ENCODE measurements at regions not wholly inside any gene's neighbourhood (a gene's known extent, or its start where the extent isn't known, plus 50 kb on each side); places are given as distances from the start of the nearest gene placed in this dataset.
"Not testable (repeated sequence)": the region's sequence is repeated elsewhere in the genome, so short reads cannot be mapped to it uniquely, and the experiment has no call there.

DNA sequence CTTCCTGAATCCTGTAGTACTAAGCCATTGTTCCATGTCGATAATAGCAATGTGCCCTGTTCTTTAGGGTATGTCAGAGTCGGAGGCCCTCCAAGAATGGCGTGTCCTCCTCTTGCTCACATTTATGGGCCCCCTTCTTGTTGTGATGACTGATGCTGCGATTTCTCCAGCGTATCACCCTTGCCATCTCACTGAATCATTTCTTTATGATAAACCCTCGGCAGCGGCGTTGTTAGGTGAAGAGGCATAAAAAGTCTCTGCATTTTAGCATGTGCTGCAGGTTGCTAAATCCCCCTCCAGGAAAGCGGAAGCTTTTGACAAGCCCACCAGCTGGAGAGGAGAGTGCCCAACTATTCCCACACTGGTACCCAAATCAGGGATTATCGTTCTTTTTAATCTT is 1045.3 kb downstream of the BRD1 start:
- DNase-seq = no peak

DNA sequence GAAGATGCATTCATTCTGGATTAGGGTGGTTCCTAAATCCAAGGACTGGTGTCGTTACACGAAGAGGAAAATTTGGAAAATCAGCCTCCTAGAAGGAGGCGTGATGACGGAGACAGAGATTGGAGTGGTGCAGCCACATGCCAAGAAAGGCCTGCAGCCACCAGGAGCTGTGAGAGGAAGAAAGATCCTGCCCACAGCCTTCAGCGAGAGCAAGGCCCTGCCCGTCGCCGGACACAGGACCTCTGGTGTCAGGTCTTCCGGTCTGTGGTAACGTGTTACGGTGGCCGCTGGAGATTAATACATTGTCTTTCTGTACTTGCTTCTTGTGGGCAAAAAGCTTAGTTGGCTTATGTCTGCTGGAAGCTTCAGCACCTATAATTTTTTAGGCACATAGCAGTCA is 1045.8 kb downstream of the BRD1 start:
- no peak for DNase-seq

DNA sequence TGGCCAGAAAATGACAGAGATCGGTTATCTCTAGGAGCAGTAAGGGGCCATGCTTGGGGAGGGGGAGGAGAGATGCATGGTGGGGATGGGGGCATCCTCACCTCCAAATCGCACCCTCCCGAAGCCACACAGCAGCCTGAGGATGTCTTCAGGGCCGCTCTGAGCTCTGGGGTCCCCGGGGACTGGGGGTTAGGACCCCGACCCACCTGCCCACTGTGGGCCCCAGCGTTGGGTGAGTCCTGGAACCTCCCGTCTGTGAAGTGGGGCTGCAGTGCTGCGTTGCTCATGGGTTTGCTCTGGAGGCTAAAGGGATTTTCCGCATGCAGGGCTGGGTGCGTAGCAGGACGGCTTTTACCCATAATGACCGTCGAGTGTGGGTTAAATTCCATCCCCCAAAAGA is 1046.3 kb downstream of the BRD1 start:
- no peak for DNase-seq

DNA sequence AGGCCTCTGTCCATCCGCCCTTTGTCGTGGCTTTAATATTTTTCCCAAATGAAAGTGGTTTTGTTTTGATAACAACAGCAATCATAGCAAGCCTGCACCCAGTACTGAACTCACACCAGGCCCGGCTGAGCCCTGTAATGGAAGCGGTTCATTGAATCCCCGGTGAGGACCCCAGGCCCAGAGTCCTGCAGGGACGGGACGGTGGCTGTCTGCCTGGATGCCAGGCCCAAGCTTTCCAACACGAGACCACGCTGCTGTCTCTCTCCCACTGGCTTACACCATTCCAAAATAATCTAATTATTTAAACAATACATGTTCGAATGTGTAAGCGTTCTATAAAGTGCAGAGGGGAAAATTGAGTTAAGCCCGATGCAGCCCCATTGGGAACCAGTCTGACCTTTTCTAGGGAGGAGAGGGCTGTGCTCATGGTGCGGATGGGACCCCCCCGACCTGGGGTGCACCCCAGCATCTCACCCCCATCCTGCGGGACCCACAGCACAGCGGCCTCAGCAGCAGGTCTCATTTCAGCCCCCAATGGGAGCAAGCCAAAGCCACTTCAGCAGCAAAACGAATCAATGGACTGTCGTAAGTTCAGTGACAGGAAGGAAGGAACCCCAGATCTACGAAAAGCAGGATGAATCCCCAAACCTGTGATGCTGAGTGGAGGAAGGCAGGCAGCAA is 1046.9 kb downstream of the BRD1 start:
- no peak for DNase-seq

DNA sequence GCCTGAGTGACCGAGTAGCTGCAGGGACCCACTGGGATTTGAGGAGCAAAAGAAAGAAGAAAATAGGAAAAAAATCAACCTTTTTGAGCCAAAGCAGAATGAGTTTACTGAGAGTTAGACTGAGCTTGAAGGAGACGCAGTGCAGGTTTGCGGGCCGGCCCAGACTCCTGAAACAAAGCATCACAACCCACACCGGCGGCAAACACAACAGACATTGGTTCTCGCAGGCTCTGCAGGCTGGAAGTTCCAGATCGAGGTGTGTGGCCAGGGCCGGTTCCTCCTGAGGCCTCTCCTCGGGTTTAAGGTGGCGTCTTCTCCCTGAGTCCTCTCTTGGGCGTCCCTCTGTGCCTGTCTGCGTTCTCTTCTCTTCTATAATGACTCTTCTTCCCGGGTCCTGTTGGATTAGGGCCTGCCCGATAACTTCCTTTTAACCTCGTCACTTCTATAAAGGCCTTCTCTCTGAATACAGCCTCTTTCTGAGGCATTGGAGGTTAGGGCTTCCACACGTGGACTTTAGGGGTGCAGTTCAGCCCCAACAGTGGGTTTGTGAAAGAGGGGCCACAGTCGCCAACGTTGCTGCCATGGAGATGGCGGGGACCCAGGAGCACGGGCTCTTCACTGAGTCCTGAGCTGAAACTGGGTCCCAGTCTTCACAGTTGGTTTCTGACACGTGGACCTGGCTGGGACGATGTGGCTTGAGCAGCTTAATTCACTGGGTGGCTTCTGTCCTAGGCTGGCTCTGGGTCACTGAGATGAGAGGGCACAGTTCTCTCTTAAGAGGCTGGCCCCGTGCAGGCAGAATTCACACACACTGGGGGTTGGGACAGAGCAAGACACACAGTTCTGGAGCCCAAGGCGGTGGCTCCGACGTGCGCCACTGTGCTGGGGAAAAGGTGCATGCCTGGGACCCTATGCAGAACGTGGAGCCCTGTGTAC is 1047.7 kb downstream of the BRD1 start:
- no peak for DNase-seq

DNA sequence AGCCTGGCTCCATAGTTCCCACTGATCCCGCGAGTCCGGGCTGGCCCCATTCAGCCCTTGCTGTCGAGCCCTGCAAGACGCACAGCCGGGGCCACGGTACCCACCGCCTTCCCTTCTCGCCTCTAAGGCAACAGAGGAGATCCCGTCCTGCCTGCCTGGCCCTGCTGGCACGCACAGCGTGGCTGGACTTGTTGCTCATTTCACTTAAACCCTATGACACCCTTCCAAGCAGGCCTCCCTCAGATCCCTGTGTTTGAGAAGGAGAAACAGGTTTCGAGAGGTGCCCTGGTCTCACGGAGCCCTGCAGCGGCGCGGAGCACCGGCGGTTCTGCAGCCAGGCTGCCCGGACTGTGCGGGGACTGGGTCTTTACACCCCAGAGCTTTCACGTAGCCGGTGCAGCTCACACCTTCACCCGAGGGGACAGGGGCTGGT is 1048.4 kb downstream of the BRD1 start:
- DNase-seq = no peak

DNA sequence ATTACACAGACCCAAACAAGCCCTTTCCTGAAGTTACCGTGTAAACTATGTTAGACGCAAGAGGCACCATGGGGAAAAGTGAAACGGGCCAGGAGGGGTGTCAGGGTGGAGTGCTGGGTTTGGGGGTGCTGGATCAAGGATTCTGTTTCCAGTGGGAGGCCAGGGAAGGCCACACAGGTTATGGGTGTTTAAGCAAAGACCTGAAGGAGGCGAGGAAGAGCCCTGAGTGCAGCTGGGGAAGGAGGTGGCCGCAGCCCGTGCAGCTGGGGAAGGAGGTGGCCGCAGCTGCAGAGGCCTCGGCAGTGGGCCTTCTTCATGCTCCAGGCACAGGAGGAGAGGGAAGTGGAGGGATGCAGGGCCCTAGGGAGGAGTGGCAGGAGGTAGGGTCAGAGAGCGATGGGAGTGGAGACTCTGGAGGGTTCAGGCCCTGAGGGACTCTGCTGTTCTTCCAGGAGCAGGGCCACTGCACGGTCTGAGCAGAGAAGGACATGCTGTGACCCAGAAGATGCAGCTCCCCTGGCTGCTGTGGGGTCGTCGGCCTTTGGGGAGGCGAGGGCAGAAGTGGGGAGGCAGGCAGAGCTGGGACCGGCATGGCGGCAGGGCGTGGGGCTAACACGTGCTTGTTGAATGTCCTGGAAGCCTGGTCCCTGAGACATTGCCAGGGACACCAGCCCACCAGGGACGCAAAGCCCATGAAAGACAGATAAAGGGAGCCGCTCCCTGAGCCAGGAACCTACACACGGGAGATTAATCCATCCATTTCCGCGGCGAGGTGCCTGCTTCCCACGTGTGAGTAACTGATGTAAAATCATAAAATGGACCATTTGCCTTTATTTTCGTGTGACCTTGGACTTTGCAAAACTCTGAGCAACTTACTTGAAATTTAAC is 1049.1 kb downstream of the BRD1 start:
- no peak for DNase-seq

DNA sequence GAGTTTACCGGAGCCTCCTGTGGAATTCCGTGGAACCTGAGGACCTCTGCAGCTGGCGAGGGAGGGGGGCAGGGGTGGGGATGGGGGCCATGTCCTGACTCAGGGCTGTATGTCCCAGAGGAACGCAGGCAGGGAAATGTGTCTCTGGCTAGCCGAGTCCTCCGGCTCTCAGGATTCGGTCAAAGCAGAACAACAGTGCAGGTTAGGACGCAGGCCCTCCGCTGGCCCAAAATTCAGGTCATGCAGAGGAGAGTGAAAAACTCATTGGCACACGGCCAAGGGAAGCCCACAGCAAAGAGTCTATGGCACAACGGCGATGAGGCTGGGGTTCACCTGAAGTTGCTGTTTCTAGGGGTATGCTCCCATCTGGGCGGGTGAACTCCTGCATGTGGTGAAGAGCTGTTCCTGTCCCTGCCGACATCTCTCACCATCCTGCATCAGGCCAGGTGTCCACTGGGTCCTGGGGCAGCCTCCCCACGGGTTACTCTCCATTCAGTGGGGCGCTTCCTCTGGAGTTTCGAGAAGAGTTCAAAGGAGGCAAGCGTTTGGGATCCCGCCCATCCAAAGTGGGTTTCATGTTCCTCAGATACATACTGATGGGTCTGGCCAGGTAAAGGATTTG is 1055.3 kb downstream of the BRD1 start:
- no peak for DNase-seq

DNA sequence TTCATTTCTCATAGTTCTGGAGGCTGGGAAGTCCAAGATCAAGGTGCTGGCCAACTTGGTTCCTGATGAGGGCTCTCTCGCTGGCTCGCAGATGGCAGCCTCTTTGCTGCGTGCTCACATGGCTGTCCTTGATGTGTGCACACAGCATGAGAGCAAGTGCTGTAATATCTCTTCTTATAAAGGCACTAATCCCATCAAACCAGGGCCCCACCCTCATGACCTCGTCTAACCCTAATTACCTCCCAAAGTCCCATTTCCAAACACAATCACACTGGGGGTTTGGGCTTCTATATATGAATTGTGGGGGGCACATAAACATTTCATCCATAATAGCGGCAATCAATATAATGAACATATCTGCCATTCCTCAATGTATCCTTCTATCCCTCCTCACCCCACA is 1062.1 kb downstream of the BRD1 start:
- no peak for DNase-seq

DNA sequence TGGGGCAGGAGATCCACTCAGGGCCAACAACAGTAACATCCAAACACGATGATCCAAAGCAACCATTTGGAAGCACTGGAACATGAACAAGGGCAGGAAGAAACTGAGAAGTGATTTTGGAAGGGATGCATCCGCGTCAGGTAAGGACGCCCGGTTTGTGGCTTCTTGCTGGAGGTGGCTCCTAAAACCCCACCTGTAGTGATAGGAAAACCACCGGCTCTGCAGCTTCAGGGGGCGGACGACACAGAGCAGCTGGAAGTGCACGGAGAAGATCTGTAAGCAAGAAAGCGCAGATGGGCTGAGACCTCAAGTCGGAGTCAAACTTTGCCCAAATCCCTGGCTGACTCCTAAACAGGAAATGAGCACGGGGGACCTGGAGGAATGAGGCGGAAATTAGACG is 1066.1 kb downstream of the BRD1 start:
- DNase-seq = no peak

DNA sequence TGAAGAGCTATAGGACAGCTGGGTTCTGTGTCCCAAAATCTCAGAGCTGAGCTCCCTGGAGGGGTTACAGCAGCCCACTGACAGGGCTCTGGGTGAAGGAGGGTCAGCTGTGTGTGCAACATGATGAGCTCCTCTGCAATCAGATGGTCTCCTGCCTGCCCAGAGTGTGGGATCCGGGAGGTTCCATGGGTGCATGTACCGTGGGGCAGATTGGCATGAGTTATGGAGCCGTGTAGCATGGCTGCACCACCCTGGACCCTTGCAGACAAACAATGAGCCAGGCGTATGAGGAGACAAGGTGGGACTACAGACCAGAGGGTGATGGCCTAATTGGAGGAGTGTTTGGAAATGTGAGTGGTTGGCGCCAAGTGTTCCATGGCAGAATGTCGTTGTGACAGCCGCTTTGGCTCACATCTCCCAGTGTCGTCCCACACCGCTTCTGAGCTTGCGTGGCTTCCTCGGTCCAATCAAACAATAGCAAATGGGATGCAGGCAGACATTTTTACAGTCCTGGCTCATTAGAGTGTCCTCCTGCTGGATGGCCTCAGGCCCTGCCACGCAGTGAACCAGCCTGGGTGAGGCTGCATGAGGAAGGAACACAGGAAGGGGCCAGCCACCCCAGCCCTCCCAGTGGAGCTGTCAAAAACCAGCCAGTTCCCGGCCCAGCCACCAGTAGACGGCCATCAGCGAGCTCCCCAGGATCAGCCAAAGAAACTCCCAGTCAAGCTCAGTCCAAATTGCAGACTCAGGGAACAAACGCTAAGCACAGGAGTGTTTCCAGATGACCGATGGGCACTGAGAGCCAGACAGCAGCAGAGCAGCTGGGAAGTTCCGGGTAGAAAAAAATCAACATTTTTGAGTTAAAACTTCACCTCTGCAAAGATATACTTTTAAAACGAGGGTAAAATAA is 1066.9 kb downstream of the BRD1 start:
- DNase-seq = no peak

DNA sequence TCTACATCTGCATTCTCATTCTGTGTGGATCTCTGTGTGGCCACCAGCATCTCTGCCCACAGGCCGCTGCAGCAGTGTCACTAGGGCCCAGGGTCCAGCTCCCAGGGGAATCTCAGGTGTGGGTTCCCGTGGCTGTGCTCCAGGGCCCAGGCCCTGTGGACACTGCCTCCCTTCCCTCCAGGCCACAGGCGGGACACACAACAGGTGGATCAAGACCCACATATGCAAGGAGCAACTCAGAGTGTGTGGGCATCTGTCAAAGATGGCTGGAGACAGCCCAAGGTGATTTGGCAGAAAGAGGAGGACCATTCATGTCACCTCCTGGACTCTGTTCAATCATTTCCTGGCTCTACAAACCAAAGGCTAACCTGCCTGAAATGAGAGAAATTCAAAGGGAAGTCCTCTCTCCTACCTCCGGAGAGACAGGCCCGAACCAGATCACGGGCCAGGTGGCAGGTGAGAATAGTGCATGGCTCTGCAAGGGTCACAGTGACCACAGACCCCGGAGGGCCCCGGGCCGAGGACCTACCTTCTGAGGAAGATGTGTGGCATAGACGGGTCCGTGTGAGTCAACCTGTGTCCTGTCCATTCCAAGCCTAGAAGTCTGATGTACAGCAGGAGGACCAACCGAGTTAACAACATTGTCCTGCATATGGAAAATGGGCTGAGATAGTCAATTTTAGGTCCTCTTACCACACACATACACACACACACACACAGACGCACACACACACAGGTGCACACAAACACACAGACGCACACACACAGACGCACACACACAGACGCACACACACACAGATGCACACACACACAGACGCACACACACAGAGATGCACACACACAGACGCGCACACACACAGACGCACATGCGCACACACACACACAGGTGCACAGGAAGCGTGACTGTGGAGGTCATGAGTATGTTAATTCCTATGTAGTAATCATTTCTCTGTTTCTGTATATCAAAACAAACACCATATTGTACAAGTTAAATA is 1068.5 kb downstream of the BRD1 start:
- DNase-seq = no peak

DNA sequence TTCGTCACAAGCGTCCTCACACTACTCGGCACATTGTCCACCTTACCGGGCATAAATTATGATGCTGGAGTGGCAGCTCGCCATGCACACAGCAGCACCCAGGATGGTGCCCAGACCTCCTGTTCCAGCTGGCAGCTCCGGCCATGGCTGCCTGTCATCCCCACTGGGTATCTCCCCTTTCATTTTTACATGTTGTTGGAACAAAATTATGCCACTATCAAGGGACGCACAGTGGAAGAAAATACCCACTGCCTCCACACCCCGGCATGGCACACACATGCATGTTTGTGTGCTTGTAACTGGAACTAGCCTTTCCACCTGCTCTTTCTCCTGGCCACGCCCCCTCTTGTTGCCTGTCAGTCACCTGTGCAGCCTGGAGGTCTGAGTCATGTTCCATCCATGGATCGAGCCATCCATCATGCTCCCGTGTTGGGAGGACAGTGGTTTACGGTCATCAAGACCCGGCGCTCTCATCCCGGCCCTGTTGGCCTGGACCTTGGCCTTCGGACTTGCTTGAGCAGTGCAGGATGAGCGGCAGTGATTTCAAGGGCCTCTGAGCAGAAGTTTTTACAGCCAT is 1069.6 kb downstream of the BRD1 start:
- no peak for DNase-seq

DNA sequence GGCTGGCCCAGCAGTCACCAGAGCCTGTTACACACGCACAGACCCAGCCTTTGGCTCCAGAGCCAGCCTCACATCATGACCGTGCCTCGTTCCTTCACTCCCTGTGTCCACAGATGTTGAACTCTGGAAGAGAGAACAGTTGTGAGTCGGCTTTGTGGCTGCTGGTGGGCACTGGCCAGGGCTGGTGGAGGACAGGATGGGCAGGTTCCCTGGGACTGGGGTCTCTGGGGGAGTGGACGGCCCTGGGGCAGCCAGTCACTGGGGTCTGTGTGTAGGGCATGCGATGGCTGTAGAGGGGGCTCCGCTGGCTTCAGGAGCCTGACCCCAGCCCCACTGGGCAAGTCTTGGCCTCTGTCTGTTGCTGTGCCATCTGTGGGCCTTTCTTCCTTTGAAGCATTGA is 1070.1 kb downstream of the BRD1 start:
- no peak for DNase-seq

DNA sequence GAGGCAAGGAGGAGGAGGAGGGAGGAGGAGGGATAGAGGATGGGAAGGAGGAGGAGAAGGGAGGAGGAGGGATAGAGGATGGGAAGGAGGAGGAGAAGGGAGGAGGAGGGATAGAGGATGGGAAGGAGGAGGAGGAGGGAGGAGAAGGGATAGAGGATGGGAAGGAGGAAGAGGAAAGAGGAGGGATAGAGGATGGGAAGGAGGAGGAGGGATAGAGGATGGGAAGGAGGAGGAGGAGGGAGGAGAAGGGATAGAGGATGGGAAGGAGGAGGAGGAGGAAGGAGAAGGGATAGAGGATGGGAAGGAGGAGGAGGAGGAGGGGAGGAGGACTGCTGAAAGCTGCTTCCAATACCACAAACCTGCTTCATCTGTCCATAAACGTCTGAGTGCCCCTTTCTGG is 1070.5 kb downstream of the BRD1 start:
- not testable (repeated sequence) for DNase-seq

DNA sequence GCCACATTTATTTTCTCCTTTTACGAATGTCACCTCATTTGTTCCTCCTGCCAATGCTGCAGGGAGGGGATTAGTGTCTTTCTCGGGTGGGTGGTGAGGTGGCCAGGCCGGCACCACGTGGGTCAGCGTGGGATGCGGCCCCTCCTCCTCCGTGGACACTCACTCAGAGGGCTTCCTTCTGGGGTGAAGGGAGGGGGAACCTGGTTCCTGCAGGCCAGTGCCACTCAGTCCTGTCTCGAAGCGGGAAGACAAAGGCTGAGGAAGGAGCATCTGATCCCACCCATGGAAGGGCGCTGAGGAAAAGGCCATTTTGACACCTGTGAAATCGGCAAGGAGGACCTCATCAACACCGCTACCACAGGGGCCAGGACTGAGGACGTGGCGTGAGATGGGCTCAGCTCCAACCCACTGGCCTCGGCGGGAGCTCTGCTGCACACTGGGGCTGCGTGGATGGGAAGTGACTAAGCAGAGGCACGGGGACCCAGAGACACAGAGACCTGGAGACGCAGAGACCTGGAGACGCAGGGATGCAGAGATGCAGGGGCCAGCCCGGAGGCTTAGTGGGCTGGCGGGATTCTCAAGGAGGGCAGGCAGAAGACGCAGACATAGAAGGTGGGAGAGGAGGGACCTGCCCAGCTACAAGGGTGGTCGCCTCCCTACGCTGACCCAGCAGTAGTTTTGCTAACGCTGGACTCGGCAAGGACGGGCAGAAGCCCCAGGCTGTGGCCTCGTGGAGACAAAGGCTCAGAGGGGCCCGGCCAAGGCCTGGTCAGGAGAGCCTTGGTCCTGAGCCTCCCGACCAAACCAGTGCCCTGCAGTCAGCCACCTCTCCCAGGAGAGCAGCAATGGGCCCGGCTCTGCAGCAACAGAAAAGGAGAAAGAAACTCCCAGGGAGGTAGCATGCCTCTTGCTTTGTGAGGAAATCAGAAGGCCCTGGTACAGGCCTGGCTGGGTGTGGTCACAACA is 1071.2 kb downstream of the BRD1 start:
- no peak for DNase-seq

DNA sequence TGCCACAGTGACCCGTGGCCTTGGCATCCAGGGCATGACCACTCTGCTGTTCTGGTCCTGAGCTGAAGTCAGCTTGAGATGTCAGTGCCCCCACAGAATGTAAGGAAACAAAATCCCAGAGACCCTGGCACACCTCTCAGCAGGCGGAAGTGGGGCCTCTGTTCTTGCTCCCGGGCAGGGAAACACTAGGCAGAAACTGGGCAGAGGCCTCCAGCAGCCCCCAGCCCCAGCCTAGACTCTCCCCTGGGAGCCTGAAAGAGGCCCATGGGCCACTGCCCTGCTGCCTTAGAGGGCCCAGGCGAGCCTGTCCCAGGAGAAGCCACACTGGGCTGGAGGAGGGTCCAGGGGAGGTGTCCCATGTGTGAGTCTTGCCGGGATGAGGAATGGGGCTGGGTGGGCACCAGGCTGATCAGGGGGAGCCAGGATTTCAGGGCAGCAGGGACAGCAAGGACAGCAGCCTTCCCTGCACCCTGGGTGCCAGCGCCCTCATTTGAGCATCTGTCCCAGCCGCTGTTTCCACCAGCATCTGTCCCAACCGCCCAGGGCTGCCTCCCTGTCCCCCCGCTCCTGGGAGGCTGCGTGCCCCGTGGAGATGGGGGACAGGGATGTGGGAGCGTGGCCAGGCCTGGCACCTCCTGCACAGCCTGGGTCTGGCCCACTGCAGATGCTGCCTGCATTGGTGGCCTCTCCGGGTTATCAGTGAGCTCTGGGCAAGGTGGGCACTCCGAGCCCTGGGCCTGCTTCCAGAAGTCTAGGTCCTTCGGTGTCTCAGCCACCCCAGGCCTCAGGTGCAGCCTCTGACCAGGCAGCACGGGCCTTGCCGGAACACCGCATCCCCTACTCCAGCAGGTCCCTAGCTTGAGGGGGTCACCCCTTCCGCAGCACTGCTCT is 1072.4 kb downstream of the BRD1 start:
- no peak for DNase-seq

DNA sequence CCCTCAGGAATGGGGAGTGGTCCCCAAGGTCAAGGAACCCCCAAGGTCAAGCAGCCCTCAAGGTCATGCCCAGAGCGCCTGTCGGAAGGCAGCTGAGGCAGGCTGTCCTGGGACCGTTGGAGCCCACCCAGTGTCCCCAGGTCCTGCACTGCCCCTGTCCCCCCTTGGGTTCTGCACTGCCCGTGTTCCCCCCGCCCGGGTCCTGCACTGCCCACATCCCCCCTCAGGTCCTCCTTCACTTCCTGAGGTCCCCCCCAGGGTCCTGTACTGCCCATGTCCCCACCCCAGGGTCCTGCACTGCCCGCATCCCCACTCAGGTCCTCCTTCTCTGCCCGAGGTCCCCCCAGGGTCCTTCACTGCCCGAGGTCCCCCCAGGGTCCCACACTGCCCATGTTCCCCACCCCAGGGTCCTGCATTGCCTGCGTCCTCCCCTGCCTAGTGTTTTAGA is 1073.0 kb downstream of the BRD1 start:
- DNase-seq = no peak
